ENCODE measurements at regions not wholly inside any gene's neighbourhood (a gene's known extent, or its start where the extent isn't known, plus 50 kb on each side); places are given as distances from the start of the nearest gene placed in this dataset.

DNA sequence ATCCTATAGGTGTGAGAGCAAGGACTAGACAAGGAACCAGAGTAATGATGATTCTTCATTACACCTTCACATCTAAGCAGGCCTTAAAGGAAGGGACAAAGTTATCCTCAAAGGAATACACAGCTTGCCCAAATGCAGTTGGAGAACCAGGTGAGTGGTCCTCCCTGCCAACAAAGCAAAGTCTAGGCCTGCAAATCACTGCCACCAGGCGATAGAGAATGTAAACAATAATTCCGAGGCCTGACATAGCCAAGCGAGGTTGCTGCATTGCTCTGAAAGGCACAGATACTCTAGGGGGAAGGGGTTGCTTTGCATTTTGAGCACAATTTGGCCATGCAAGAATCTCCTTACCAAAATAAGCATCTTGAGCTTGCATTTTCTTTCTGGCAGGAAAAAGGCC, 178.2 kb upstream of the FAT1 start:
- Histone ChIP-seq H3K79me1 (ENCODE audit: insufficient read depth, low read depth, low read length, poor library complexity, severe bottlenecking) (no peaks in the 10 kb centered on the region), H2BK15ac (ENCODE audit: low read depth, low read length) (no peak overlapping the region), H3K27me3 (ENCODE audit: insufficient read depth, low read length) (no peaks in the 10 kb centered on the region), H2BK5ac (ENCODE audit: insufficient read length, low read length) (no peak overlapping the region), H3K4me2 (ENCODE audit: insufficient read depth, insufficient read length, low read length) (no peak overlapping the region), H4K5ac (ENCODE audit: insufficient read length, low read depth, low read length) (no peak overlapping the region), H4K91ac (ENCODE audit: insufficient read length, low read depth, low read length) (no peak overlapping the region), H2AK5ac (ENCODE audit: insufficient read length, low read length) (no peak overlapping the region), H2AFZ (ENCODE audit: low read length) (no peak overlapping the region), H3K18ac (ENCODE audit: insufficient read length, low read depth, low read length) (no peak overlapping the region), H3K56ac (ENCODE audit: insufficient read length, low read depth, low read length) (no peak overlapping the region), H3K79me2 (ENCODE audit: insufficient read depth, low read length) (no peaks in the 10 kb centered on the region), H3K9me3 (ENCODE audit: control insufficient read depth, low read depth, low read length) (no peaks in the 10 kb centered on the region), H3K23me2 (ENCODE audit: insufficient read length, low read depth, low read length, poor library complexity, severe bottlenecking) (no peaks in the 10 kb centered on the region), H4K20me1 (ENCODE audit: control insufficient read depth, insufficient read depth, insufficient read length) (no peaks in the 10 kb centered on the region), H3K4me1 (ENCODE audit: insufficient read depth, low read length) (no peaks in the 10 kb centered on the region), H3K9ac (ENCODE audit: extremely low read depth, insufficient read length, low read length) (no peak overlapping the region), H3K14ac (ENCODE audit: insufficient read depth, low read length) (no peak overlapping the region), H3K4ac (ENCODE audit: low read depth, low read length) (no peak overlapping the region), H3K23ac (ENCODE audit: insufficient read length, low read depth, low read length) (no peak overlapping the region), H2BK120ac (ENCODE audit: low read depth, low read length, poor library complexity, severe bottlenecking) (no peak overlapping the region), H2BK12ac (ENCODE audit: insufficient read length, low read depth, low read length) (no peak overlapping the region), H4K8ac (replicated peaks; ENCODE audit: insufficient read length, low read depth, low read length) (no peak overlapping the region), H2BK20ac (ENCODE audit: low read depth, low read length, poor library complexity, severe bottlenecking) (no peak overlapping the region), H3K27ac (ENCODE audit: insufficient read length, low read depth, low read length) (no peak overlapping the region), H3T11ph (ENCODE audit: low read length) (no peak overlapping the region)
- TF ChIP-seq, protein P1, sequence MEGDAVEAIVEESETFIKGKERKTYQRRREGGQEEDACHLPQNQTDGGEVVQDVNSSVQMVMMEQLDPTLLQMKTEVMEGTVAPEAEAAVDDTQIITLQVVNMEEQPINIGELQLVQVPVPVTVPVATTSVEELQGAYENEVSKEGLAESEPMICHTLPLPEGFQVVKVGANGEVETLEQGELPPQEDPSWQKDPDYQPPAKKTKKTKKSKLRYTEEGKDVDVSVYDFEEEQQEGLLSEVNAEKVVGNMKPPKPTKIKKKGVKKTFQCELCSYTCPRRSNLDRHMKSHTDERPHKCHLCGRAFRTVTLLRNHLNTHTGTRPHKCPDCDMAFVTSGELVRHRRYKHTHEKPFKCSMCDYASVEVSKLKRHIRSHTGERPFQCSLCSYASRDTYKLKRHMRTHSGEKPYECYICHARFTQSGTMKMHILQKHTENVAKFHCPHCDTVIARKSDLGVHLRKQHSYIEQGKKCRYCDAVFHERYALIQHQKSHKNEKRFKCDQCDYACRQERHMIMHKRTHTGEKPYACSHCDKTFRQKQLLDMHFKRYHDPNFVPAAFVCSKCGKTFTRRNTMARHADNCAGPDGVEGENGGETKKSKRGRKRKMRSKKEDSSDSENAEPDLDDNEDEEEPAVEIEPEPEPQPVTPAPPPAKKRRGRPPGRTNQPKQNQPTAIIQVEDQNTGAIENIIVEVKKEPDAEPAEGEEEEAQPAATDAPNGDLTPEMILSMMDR (conservative IDR thresholded peaks at IDR 0.05): no peak
- no peaks in the 10 kb centered on the region for H3K4me1 Mint-ChIP-seq
- no CpG with 5 or more reads among the region's 3 CpGs for WGBS (ENCODE audit: extremely low coverage, insufficient read length, low lambda C conversion rate)
- H3K36me3 Mint-ChIP-seq (ENCODE audit: insufficient read depth in 1 of 3, low read depth in 3 of 3): no peaks in the 10 kb centered on the region; a peak in 1 of 7 replicates
- H3K27ac Mint-ChIP-seq: no peak overlapping the region
- 0 out of 5 replicates have a peak, but pooled peaks cover 0 to 1% of the 10 kb centered on the region in 2 experiments for H3K9me3 Mint-ChIP-seq
- H3K4me3 Mint-ChIP-seq: no peak overlapping the region
- DNase-seq: no peak
- no peaks in the 10 kb centered on the region for H3K27me3 Mint-ChIP-seq (ENCODE audit: low read depth)
